GM12878 (cell line): ENCODE measurements at regions not wholly inside any gene's neighbourhood (a gene's known extent, or its start where the extent isn't known, plus 50 kb on each side); places are given as distances from the start of the nearest gene placed in this dataset.

Source experiments
- ATAC-seq: fragments of 200-7000 bp; cut with Tn5 transposase; 3 replicates; pipeline ENCODE4 v1.9.1; 2020; ENCODE audit warnings: mild to moderate bottlenecking, moderate library complexity
- BruUV-seq: library from RNA; stranded (reverse); fragments of 400-500 nt; replicated peaks from 2 replicates; lab custom pipeline; 2021; lab: Mats Ljungman, UMichigan
- CTCF ChIA-PET: fragments of 300-600 bp; sonication (Branson Sonifier 250); formaldehyde crosslinking; extraction: SDS; loops from one replicate; lab custom pipeline; 2021; ENCODE audit warnings: inconsistent platforms; lab: Yijun Ruan, JAX
- POLR2A ChIA-PET: fragments of 350-600 bp; formaldehyde crosslinking; extraction: SDS; loops from one replicate; lab custom pipeline; 2021; ENCODE audit warnings: inconsistent platforms; lab: Charles Lee
- RAD21 ChIA-PET: fragments of 300-600 bp; sonication (Branson Sonifier 250); formaldehyde crosslinking; loops from one replicate; lab custom pipeline; 2023; ENCODE audit warnings: antibody characterized with exemption; ENCODE audit not compliant: unreplicated experiment; lab: Charles Lee
- SMC1A ChIA-PET: fragments of 300-600 bp; sonication (Branson Sonifier 250); formaldehyde crosslinking; loops from one replicate; lab custom pipeline; 2023; ENCODE audit not compliant: unreplicated experiment, uncharacterized antibody; lab: Charles Lee
- DNase-seq: peaks from one replicate; pipeline ENCODE4 v3.0.0-alpha.2; 2011; ENCODE audit warnings: low read depth, low spot score
- FAIRE-seq: peaks from 3 replicates; lab custom pipeline; 2011; peaks lifted over from hg19 to GRCh38; lab: Jason Lieb, UNC
- H2AFZ ChIP-seq: 2 replicates; pipeline ENCODE4 v1.6.0; 2011; ENCODE audit warnings: low read depth, low read length, control low read depth; ENCODE audit not compliant: control insufficient read depth
- H3K27ac ChIP-seq: 2 replicates; pipeline ENCODE4 v1.5.1; 2011; ENCODE audit warnings: control low read depth; ENCODE audit not compliant: control insufficient read depth, insufficient read depth
- H3K27me3 ChIP-seq, 2 experiments: replicated peaks in 1 of 2; 2 replicates each; pipeline versions ENCODE4 v1.6.0 to v1.6.1; 2011; ENCODE audit warnings: low read length in 1 of 2; ENCODE audit not compliant: control insufficient read depth in 2 of 2, insufficient read depth in 2 of 2
- H3K36me3 ChIP-seq, 2 experiments: 2 replicates each; pipeline ENCODE4 v1.5.1; 2011; ENCODE audit warnings: low read length in 1 of 2; ENCODE audit not compliant: control insufficient read depth in 2 of 2, insufficient read depth in 2 of 2
- H3K4me1 ChIP-seq: 2 replicates; pipeline ENCODE4 v1.6.1; 2011; ENCODE audit warnings: mild to moderate bottlenecking, low read length, moderate library complexity, mixed read lengths; ENCODE audit not compliant: control insufficient read depth, insufficient read depth
- H3K4me2 ChIP-seq: 2 replicates; pipeline ENCODE4 v1.6.0; 2011; ENCODE audit warnings: control low read depth; ENCODE audit not compliant: control insufficient read depth, insufficient read depth
- H3K4me3 ChIP-seq: fragments of 200-600 bp; sonication (generic); 2 replicates; pipeline ENCODE4 v1.5.1; 2016
- H3K79me2 ChIP-seq: 2 replicates; pipeline ENCODE4 v1.6.0; 2011; ENCODE audit warnings: low read length; ENCODE audit not compliant: control insufficient read depth, insufficient read depth
- H3K9ac ChIP-seq: 2 replicates; pipeline ENCODE4 v1.8.0; 2011; ENCODE audit warnings: low read length, control low read depth, mixed read lengths; ENCODE audit not compliant: control insufficient read depth, insufficient read depth
- H3K9me3 ChIP-seq: replicated peaks from 3 replicates; pipeline ENCODE4 v1.5.1; 2011; ENCODE audit warnings: mild to moderate bottlenecking, low read length; ENCODE audit not compliant: control insufficient read depth, insufficient read depth
- H4K20me1 ChIP-seq: 2 replicates; pipeline ENCODE4 v1.6.0; 2011; ENCODE audit not compliant: control insufficient read depth, insufficient read depth
- ATF7 ChIP-seq: fragments of 450-650 bp; IDR thresholded peaks from 2 replicates; pipeline ENCODE4 v1.6.1; 2016; ENCODE audit warnings: low read depth, mild to moderate bottlenecking
- E4F1 ChIP-seq: fragments of 450-650 bp; IDR thresholded peaks from 2 replicates; pipeline ENCODE4 v1.6.1; 2018; ENCODE audit warnings: borderline replicate concordance, mild to moderate bottlenecking; ENCODE audit not compliant: partially characterized antibody
- NFIC ChIP-seq: IDR thresholded peaks from 2 replicates; pipeline ENCODE4 v1.6.1; 2012; ENCODE audit warnings: low read depth, mild to moderate bottlenecking, inconsistent platforms, low read length, moderate library complexity
- NFYB ChIP-seq: IDR thresholded peaks from 2 replicates; pipeline ENCODE4 v1.6.1; 2011; ENCODE audit warnings: low read depth, mild to moderate bottlenecking, low read length, improper control_type of control experiment, moderate library complexity; ENCODE audit not compliant: insufficient read depth
- POLR2A ChIP-seq: IDR thresholded peaks from 2 replicates; pipeline ENCODE4 v1.6.1; 2011; ENCODE audit warnings: low read depth, mild to moderate bottlenecking, low read length
- POLR2AphosphoS5 ChIP-seq: IDR thresholded peaks from 2 replicates; pipeline ENCODE4 v1.6.1; 2011; ENCODE audit warnings: mild to moderate bottlenecking, low read length, inconsistent platforms
- RAD21 ChIP-seq: IDR thresholded peaks from 2 replicates; pipeline ENCODE4 v1.6.1; 2011; ENCODE audit warnings: mild to moderate bottlenecking, low read depth, low read length, moderate library complexity; ENCODE audit not compliant: insufficient read depth
- RFX5 ChIP-seq: IDR thresholded peaks from 2 replicates; pipeline ENCODE4 v1.6.1; 2011; ENCODE audit warnings: low read depth, low read length, improper control_type of control experiment
- SUPT20H ChIP-seq: IDR thresholded peaks from 2 replicates; pipeline ENCODE4 v1.6.1; 2011; ENCODE audit warnings: low read depth, mild to moderate bottlenecking, low read length, moderate library complexity, borderline replicate concordance; ENCODE audit not compliant: control insufficient read depth
- ZNF217 ChIP-seq: fragments of 450-650 bp; IDR thresholded peaks from 2 replicates; pipeline ENCODE4 v1.6.1; 2017; ENCODE audit warnings: antibody characterized with exemption, mild to moderate bottlenecking
- ZNF622 ChIP-seq: fragments of 450-650 bp; IDR thresholded peaks from 2 replicates; pipeline ENCODE4 v1.6.1; 2017; ENCODE audit warnings: mild to moderate bottlenecking, inconsistent platforms
- WGBS: methylation state at CpG from one replicate; pipeline ENCODE4 v1.1.6; 2016; ENCODE audit warnings: low lambda C conversion rate; ENCODE audit not compliant: insufficient replicate concordance, insufficient coverage; ENCODE audit errors: missing lambda C conversion rate; 5-methylcytosine and 5-hydroxymethylcytosine counted together
- in situ Hi-C: fragments of 300-500 bp; cut with MboI; formaldehyde crosslinking; loops from 9 replicates; pipeline ENCODE4 v1.14.3; 2018; ENCODE audit warnings: mixed read lengths
- intact Hi-C: fragments of 100-400 bp; cut with micrococcal nuclease; formaldehyde crosslinking; loops from one replicate; pipeline ENCODE4 v1.14.2; 2022; ENCODE audit not compliant: unreplicated experiment
- TF ChIP-seq, protein P1 (sequence below): fragments of 150-350 bp; IDR thresholded peaks from 2 replicates; pipeline ENCODE4 v1.6.1; 2014; ENCODE audit warnings: mild to moderate bottlenecking, low read depth, low read length
- TF ChIP-seq, protein P2 (sequence below): IDR thresholded peaks from 2 replicates; pipeline ENCODE4 v1.6.1; 2011; ENCODE audit warnings: mild to moderate bottlenecking, low read depth, low read length, moderate library complexity; ENCODE audit not compliant: insufficient replicate concordance

GRCh38 chr22:48849219-48849912 is 978.3 kb downstream of the BRD1 start:
- ChIA-PET RAD21 (interaction anchor here (0.6 kb wide), 1 partner anchor 72 kb away, joined by 3 read pairs; no protein-coding TSS in a partner anchor), CTCF (no interaction called here), POLR2A (no interaction called here), SMC1A (no interaction called here)
- FAIRE-seq (no peak), DNase-seq (no peak), ATAC-seq (no peak)
- Histone ChIP-seq H3K27ac (no peak overlapping the region), H2AFZ (no peak overlapping the region), H3K9me3 (no peaks in the 10 kb centered on the region; the same call in 2 of the 3 replicates), H3K79me2 (no peaks in the 10 kb centered on the region), H3K27me3 (no peaks in the 10 kb centered on the region), H3K4me1 (no peaks in the 10 kb centered on the region), H3K9ac (no peak overlapping the region), H3K4me2 (no peak overlapping the region), H3K4me3 (no peak overlapping the region), H3K36me3 (no peaks in the 10 kb centered on the region), H4K20me1 (no peaks in the 10 kb centered on the region)
- intact Hi-C loops: no loop called here
- BruUV-seq: no TSS peak
- WGBS: 43% methylated on average over 8 of the region's 8 CpGs
- in situ Hi-C loops: no loop called here
- no peak for TF ChIP-seq E4F1
- no peak for TF ChIP-seq SUPT20H

DNA sequence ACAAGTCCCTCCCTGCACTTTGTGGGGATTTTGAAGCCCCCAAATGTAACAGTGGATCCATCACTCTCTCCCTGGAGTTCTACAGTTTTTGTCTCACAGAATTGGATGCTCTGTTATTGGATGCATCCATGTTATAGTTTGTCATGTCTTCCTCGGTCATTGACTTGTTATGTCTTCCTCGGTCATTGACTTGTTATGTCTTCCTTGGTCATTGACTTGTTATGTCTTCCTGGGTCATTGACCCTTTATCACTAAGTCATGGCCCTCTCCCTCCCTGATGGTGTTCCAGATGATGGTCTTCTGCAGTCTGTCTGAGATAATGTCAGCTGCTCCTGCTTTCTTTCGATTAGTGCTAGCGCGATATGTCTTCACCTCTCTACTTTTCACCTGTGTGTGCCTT is 981.5 kb downstream of the BRD1 start:
- RAD21 ChIA-PET: no interaction called here
- CTCF ChIA-PET: no interaction called here
- Histone ChIP-seq H2AFZ (no peak overlapping the region), H3K36me3 (no peaks in the 10 kb centered on the region), H3K27ac (no peak overlapping the region), H3K4me3 (no peak overlapping the region), H3K4me1 (no peaks in the 10 kb centered on the region), H3K79me2 (no peaks in the 10 kb centered on the region), H3K9ac (no peak overlapping the region), H3K4me2 (no peak overlapping the region), H4K20me1 (no peaks in the 10 kb centered on the region), H3K27me3 (no peaks in the 10 kb centered on the region), H3K9me3 (no peaks in the 10 kb centered on the region; the same call in 2 of the 3 replicates)
- no TSS peak for BruUV-seq
- ATAC-seq: no peak
- WGBS: 71% methylated on average over 5 of the region's 5 CpGs
- SMC1A ChIA-PET: no interaction called here
- DNase-seq: no peak
- intact Hi-C loops: no loop called here
- FAIRE-seq: no peak
- POLR2A ChIA-PET: no interaction called here
- in situ Hi-C loops: no loop called here
- TF ChIP-seq, protein P1, sequence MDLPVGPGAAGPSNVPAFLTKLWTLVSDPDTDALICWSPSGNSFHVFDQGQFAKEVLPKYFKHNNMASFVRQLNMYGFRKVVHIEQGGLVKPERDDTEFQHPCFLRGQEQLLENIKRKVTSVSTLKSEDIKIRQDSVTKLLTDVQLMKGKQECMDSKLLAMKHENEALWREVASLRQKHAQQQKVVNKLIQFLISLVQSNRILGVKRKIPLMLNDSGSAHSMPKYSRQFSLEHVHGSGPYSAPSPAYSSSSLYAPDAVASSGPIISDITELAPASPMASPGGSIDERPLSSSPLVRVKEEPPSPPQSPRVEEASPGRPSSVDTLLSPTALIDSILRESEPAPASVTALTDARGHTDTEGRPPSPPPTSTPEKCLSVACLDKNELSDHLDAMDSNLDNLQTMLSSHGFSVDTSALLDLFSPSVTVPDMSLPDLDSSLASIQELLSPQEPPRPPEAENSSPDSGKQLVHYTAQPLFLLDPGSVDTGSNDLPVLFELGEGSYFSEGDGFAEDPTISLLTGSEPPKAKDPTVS: no peak
- no peak for TF ChIP-seq ZNF622
- no peak for TF ChIP-seq RAD21
- TF ChIP-seq RFX5: no peak
- TF ChIP-seq NFIC: no peak
- TF ChIP-seq ATF7: no peak
- TF ChIP-seq ZNF217: no peak
- TF ChIP-seq POLR2AphosphoS5: no peak
- TF ChIP-seq NFYB: no peak
- TF ChIP-seq POLR2A: no peak
- TF ChIP-seq, protein P2, sequence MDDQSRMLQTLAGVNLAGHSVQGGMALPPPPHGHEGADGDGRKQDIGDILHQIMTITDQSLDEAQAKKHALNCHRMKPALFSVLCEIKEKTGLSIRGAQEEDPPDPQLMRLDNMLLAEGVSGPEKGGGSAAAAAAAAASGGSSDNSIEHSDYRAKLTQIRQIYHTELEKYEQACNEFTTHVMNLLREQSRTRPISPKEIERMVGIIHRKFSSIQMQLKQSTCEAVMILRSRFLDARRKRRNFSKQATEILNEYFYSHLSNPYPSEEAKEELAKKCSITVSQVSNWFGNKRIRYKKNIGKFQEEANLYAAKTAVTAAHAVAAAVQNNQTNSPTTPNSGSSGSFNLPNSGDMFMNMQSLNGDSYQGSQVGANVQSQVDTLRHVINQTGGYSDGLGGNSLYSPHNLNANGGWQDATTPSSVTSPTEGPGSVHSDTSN: no peak
